AG04449 (cell line): ENCODE measurements at regions not wholly inside any gene's neighbourhood (a gene's known extent, or its start where the extent isn't known, plus 50 kb on each side); places are given as distances from the start of the nearest gene placed in this dataset.

Source experiments
- CTCF ChIA-PET: fragments of 350-600 bp; formaldehyde crosslinking; extraction: SDS; loops from one replicate; lab custom pipeline; 2021; ENCODE audit warnings: antibody characterized with exemption; lab: Yijun Ruan, JAX
- POLR2A ChIA-PET: fragments of 400-600, 350-600 bp; formaldehyde crosslinking; extraction: SDS; loops from one replicate; lab custom pipeline; 2020; ENCODE audit warnings: antibody characterized with exemption, inconsistent platforms; lab: Yijun Ruan, JAX
- DNase-seq: peaks from one replicate; pipeline ENCODE4 v3.0.0-alpha.2; 2010; ENCODE audit warnings: low read depth, low spot score
- H3K4me3 ChIP-seq: 2 replicates; pipeline ENCODE4 v1.5.1; 2011; ENCODE audit warnings: low read depth, mild to moderate bottlenecking, control low read depth, low read length
- CTCF ChIP-seq: IDR thresholded peaks from one replicate; pipeline ENCODE4 v1.5.1; 2011; ENCODE audit warnings: mild to moderate bottlenecking, moderate library complexity, low read length, control low read depth, inconsistent platforms; ENCODE audit not compliant: insufficient read depth; ENCODE audit errors: missing control alignments

DNA sequence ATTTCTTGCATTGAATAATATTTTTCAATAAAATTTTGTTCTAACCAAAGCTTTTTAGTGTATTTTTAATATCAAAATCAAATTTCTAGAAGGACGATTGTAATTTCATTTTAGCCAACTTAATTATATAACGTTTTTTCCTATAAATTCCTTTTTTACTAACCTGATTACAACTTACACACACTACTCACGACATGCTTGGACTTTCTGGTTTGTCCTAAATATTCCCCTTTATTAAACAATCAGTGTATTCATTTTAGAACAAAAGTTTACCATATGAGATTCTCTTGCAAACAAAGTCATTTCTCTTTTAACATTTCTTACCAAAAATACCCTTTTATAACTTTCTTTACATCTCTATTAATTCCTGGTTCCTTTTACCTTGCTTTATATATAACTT, 173.7 kb downstream of the PWWP3B start:
- no peak overlapping the region for H3K4me3 ChIP-seq
- no peak for DNase-seq
- no peak for TF ChIP-seq CTCF
- POLR2A ChIA-PET: no interaction called here
- CTCF ChIA-PET: no interaction called here

DNA sequence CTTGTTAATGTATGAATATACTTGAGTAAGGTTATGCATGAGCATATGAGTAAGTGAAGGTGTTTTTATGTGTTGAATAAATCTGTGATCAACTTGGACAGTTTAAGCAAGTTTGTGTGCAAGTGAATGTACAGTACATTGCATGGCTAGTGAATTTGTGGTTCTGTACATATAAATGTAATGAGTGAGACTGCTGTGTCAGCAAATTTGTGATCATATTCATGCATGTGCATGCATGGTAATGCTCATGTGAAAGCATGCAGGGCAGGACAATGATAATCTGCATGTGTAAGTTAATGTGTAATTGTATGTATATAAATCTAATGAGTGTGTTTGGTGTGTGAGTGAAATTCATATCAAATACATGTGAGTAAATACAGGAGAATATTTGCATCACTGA, 188.5 kb downstream of the PWWP3B start:
- H3K4me3 ChIP-seq: no peak overlapping the region
- no peak for DNase-seq
- TF ChIP-seq CTCF: no peak
- CTCF ChIA-PET: no interaction called here
- POLR2A ChIA-PET: no interaction called here

DNA sequence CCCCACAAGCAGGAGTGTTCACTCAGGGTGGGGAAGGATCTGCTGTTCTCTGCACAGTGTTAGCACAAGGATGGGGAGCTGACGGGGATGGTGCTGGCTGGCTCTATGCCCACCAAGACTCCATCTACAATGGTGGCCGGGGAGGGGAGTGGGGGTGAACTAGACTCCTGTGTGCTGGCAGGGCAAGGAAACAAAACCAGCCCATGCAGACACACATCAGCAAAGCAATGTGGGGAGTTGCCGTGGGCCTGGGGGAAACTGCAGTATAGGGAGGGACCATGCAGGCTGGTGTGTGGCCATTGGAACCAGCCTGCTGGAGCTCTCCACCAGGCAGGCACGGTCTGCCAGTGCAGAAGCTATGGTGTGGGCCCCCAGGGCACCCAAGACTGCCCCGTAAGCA, 195.1 kb downstream of the PWWP3B start:
- TF ChIP-seq CTCF: no peak
- ChIA-PET POLR2A (no interaction called here), CTCF (no interaction called here)
- no peak for DNase-seq
- no peak overlapping the region for H3K4me3 ChIP-seq

DNA sequence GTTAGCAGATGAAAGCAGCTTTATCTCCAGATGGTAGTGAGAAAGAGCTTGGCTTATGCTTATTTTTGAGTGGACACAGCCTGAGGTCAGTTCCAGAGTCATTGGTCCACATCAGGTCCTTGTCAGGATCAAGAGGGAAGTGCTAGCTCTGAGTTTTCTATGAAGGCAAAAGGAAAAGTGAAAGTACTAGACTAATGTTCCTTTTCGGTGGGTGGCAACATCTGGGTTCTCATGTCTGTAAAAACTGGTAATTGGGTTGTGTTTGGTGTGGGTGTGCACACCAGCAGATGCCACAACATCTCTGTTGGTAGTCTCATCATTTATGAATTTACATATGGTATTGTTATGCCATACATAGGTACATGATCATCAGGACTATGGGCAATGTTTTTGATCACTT, 210.5 kb downstream of the PWWP3B start:
- no peak for DNase-seq
- ChIA-PET POLR2A (no interaction called here), CTCF (no interaction called here)
- no peak for TF ChIP-seq CTCF
- H3K4me3 ChIP-seq: no peak overlapping the region

DNA sequence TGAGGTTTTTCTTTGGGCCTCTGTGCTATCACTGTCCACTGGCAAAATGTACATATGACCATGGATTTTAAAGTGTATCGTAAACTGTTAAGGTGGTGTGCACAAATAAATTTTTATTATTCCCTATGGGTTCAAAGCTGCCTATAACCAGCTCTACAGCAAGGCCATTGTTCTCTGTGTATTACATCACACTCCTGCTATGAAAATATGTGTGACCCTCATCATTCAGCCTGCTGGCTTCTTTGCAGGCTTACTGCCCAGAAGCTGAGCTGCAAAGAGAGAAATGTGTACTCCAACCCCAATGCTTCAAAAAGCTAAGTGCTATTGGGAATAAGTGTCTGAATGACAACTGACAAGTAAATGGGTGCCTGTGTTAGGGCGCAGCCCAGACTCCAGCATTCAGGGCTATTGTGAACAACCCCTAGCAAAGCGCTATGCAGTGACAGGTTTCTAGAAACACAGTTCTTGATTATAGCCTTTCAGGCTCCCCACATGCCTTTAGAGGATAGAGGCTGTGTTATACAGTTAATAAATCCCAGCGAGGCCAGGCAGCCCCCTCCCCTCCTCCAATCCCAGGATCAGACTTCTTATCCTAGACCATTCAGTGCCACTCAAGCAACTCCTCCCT, 220.4 kb upstream of the RADX start:
- no peak for TF ChIP-seq CTCF
- H3K4me3 ChIP-seq: no peak overlapping the region
- CTCF ChIA-PET: no interaction called here
- POLR2A ChIA-PET: no interaction called here
- DNase-seq: no peak

- no peak for TF ChIP-seq CTCF
- no peak for DNase-seq
- no peak overlapping the region for H3K4me3 ChIP-seq
- ChIA-PET POLR2A (no interaction called here), CTCF (no interaction called here)
These were observed 219.4 kb upstream of the RADX start for GRCh38 chrX:106392346-106392745.
